GM12891 (cell line): ENCODE measurements at regions not wholly inside any gene's neighbourhood (a gene's known extent, or its start where the extent isn't known, plus 50 kb on each side); places are given as distances from the start of the nearest gene placed in this dataset.

ENCODE experiments used
- PAX5 ChIP-seq: IDR thresholded peaks from 2 replicates; pipeline ENCODE4 v1.6.1; 2011; ENCODE audit warnings: low read length, moderate library complexity, mild to moderate bottlenecking; ENCODE audit not compliant: insufficient read depth, severe bottlenecking
- POLR2A ChIP-seq: IDR thresholded peaks from 2 replicates; pipeline ENCODE4 v1.6.1; 2011; ENCODE audit warnings: low read depth, low read length, control low read depth
- POLR2AphosphoS5 ChIP-seq: IDR thresholded peaks from 2 replicates; pipeline ENCODE4 v1.6.1; 2011; ENCODE audit warnings: low read depth, low read length, control low read depth
- SPI1 ChIP-seq: IDR thresholded peaks from 2 replicates; pipeline ENCODE4 v1.6.1; 2011; ENCODE audit warnings: low read depth, low read length, control low read depth
- TAF1 ChIP-seq: IDR thresholded peaks from 2 replicates; pipeline ENCODE4 v1.6.1; 2011; ENCODE audit warnings: low read depth, low read length, control low read depth

DNA sequence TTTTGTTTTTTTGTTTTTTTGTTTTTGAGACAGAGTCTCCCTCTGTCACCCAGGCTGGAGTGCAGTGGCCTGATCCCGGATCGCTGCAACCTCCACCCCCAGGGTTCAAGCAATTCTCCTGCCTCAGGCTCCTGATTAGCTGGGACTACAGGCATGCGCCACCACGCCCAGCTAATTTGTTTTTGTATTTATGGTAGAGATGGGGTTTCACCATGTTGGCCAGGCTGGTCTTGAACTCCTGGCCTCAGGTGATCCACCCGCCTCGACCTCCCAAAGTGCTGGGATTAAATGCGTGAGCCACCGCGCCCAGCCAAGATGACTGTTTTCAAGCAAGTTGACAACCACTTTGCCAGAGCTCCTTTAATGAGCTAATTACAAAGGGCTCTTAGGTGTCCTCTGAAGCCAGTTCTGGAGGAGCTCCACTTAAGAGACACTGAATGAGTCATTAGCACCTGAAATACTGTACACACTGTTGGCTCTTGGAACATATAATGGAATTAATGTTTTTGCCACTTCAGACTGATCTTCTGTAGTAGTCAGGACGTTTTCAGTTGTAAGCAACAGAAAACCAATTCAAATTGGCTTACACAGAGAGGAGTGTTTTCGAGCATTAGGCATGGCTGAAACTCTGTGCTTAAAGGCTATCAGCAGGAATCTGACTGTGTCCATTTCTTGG is 55.4 kb upstream of the MED13L start:
- TF ChIP-seq POLR2AphosphoS5 (no peak), POLR2A (no peak), PAX5 (no peak), TAF1 (no peak), SPI1 (no peak)
